ENCODE measurements at regions not wholly inside any gene's neighbourhood (a gene's known extent, or its start where the extent isn't known, plus 50 kb on each side); places are given as distances from the start of the nearest gene placed in this dataset.

DNA sequence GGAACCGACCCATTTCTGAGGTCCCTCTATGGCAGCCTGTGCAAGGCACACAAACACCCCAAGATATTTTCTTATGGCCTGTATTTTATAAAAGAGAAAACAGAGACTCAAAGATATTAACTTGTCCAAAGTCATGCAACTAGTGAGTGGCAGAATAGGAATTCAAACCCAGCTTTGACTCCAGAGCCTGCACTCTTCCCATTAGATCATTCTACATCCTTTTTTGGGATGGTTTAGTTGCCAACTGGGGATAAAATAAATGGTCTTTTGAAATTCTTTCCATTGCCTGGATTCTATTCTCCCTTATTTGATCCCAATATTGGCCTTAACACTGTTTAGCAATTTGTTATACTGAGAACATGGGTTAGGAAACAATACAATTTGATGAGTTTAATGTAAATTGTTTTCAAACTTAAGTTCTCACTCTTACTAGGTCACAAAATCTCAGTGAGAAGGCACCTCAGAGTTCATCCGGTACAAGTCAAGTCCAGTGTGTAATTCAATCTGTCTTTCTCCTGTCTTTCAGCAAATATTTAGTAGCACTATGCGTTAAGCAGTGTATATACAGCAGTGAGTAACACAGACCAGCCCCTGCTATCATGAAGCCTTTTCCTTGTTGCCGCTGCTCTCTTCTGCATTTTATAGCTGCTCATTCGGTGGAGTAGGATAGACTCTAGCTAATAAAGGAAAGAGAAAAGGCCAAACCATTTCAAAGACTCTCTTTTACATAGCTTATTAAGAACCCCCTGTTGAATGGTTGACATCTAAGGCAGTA lies 162.1 kb upstream of the IFNG-AS1 start:
- H3K27ac ChIP-seq (ENCODE audit: low read depth, low read length): peak overlapping the region; percentile 50
- H3K9me3 ChIP-seq (ENCODE audit: control insufficient read depth, insufficient read depth, low read length): no peaks in the 10 kb centered on the region
- WGBS (ENCODE audit: insufficient coverage): no CpG with 5 or more reads among the region's 5 CpGs
- H3K27me3 ChIP-seq (ENCODE audit: control insufficient read depth, insufficient read depth, low read length): no peaks in the 10 kb centered on the region
- H3K4me1 ChIP-seq (ENCODE audit: control insufficient read depth, insufficient read depth, low read length): no peaks in the 10 kb centered on the region
- no peak for DNase-seq (ENCODE audit: low read depth in 4 of 6, low spot score in 6 of 6)
- H3K36me3 ChIP-seq (ENCODE audit: control insufficient read depth, insufficient read depth, low read length): no peaks in the 10 kb centered on the region
- peak overlapping the region; percentile 6 for H3K4me3 ChIP-seq (ENCODE audit: low read depth, low read length)

DNA sequence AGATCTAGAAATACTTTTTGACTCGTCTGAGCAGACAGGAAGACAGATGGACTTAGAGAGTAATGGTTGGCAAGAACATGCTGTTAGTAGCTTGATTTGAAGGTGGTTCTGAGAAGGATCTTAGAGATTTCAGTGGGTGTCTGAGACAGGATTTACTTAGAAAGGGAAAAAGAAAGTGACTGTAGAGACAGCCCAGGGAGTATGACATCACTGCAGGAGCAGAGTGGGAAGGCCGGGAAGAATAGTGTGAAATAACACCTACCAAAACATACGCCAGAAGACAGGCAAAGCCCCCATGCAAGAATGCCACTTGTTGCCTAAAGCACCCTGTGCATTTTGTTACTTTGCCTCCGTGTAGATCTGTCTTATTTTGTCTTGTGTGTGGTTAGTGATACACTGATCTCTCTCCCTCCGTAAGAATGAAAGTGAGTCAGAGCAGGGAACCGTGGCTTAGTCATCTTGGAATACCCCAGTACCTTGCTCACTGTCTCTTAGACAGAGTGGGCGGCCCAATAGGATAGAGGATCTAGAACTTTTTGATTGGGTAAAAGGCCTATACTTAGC lies 161.3 kb upstream of the IFNG-AS1 start:
- no peaks in the 10 kb centered on the region for H3K4me1 ChIP-seq (ENCODE audit: control insufficient read depth, insufficient read depth, low read length)
- H3K4me3 ChIP-seq (ENCODE audit: low read depth, low read length): peak overlapping the region; percentile 10
- 20% methylated on average over 1 of the region's 7 CpGs for WGBS (ENCODE audit: insufficient coverage)
- no peaks in the 10 kb centered on the region for H3K9me3 ChIP-seq (ENCODE audit: control insufficient read depth, insufficient read depth, low read length)
- H3K27ac ChIP-seq (ENCODE audit: low read depth, low read length): peak overlapping the region; percentile 50
- peak in 1 of 6 donors; percentile 60 for DNase-seq (ENCODE audit: low read depth in 4 of 6, low spot score in 6 of 6)
- no peaks in the 10 kb centered on the region for H3K36me3 ChIP-seq (ENCODE audit: control insufficient read depth, insufficient read depth, low read length)
- H3K27me3 ChIP-seq (ENCODE audit: control insufficient read depth, insufficient read depth, low read length): no peaks in the 10 kb centered on the region

DNA sequence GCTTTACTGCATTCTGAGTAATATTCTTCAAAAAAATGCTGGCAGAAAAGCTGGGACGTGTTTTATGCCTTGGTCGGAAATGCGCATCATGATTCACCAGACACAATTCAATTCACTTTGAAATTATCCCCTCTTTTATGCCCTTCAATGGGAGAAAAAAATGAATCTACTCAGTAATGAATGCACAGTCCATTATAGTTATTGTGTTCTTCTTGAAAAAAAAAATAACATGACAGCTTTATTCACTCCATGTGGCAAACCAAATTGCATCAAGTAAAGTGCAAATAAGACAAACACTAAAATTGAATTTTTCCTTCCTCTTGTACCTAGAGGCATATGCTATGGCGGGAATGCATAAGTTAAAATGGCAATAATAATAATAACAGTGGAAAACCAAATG lies 159.4 kb upstream of the IFNG-AS1 start:
- Histone ChIP-seq H3K4me1 (ENCODE audit: control insufficient read depth, insufficient read depth, low read length) (no peaks in the 10 kb centered on the region), H3K27ac (ENCODE audit: low read depth, low read length) (no peak overlapping the region), H3K36me3 (ENCODE audit: control insufficient read depth, insufficient read depth, low read length) (no peaks in the 10 kb centered on the region), H3K9me3 (ENCODE audit: control insufficient read depth, insufficient read depth, low read length) (no peaks in the 10 kb centered on the region), H3K4me3 (ENCODE audit: low read depth, low read length) (no peak overlapping the region), H3K27me3 (ENCODE audit: control insufficient read depth, insufficient read depth, low read length) (no peaks in the 10 kb centered on the region)
- no CpG with 5 or more reads among the region's 4 CpGs for WGBS (ENCODE audit: insufficient coverage)
- peak in 2 of 6 donors; percentile 25 to 76 for DNase-seq (ENCODE audit: low read depth in 4 of 6, low spot score in 6 of 6)

DNA sequence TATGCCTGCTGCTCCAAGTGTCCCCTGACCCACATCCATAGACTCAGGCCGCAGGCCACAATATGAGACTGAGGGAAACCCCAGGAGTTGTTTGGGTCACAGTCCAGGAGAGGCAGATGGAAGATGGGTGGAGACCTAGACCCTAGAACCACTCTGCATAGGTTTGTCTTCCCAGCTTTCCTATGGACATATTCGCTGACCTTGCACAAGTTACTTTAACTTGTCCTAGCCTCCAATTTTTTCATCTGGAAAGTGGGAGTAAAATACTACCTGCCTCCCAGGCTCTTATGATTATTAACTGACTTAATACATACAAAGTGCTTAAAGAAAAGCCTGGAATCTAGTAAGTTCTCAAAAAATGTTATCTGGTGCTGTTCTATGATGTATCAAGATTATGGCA lies 157.1 kb upstream of the IFNG-AS1 start:
- no peak overlapping the region for H3K4me3 ChIP-seq (ENCODE audit: low read depth, low read length)
- no peaks in the 10 kb centered on the region for H3K27me3 ChIP-seq (ENCODE audit: control insufficient read depth, insufficient read depth, low read length)
- H3K27ac ChIP-seq (ENCODE audit: low read depth, low read length): no peak overlapping the region
- no peak for DNase-seq (ENCODE audit: low read depth in 4 of 6, low spot score in 6 of 6)
- peaks cover 2% of the 10 kb centered on the region for H3K9me3 ChIP-seq (ENCODE audit: control insufficient read depth, insufficient read depth, low read length)
- no peaks in the 10 kb centered on the region for H3K36me3 ChIP-seq (ENCODE audit: control insufficient read depth, insufficient read depth, low read length)
- no peaks in the 10 kb centered on the region for H3K4me1 ChIP-seq (ENCODE audit: control insufficient read depth, insufficient read depth, low read length)
- WGBS (ENCODE audit: insufficient coverage): no CpG with 5 or more reads among the region's 2 CpGs

DNA sequence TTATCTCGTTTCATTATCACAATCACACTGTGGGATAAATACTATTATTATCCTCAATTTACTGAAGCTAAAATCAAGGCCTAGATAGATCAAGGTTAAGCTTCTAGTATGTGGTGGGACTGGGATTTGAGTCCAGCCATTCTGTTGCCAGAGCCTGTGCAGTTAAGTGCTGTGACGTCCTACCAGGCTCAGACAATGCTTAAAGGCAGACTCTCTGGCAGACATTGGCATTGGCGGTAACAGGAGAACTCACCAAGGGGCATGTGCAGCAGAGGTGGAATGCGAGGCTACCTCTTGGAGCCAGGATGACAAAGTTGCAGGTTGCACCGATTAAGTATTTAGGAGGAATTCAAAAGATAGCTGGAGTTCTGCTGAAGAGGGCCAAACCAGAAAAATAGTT lies 155.6 kb upstream of the IFNG-AS1 start:
- Histone ChIP-seq H3K4me1 (ENCODE audit: control insufficient read depth, insufficient read depth, low read length) (no peaks in the 10 kb centered on the region), H3K27me3 (ENCODE audit: control insufficient read depth, insufficient read depth, low read length) (no peaks in the 10 kb centered on the region), H3K27ac (ENCODE audit: low read depth, low read length) (no peak overlapping the region), H3K36me3 (ENCODE audit: control insufficient read depth, insufficient read depth, low read length) (no peaks in the 10 kb centered on the region), H3K4me3 (ENCODE audit: low read depth, low read length) (no peak overlapping the region), H3K9me3 (ENCODE audit: control insufficient read depth, insufficient read depth, low read length) (peaks cover 4% of the 10 kb centered on the region)
- no peak for DNase-seq (ENCODE audit: low read depth in 4 of 6, low spot score in 6 of 6)
- whole genome bisulfite sequencing (ENCODE audit: insufficient coverage): 89% methylated on average over 4 of the region's 5 CpGs

DNA sequence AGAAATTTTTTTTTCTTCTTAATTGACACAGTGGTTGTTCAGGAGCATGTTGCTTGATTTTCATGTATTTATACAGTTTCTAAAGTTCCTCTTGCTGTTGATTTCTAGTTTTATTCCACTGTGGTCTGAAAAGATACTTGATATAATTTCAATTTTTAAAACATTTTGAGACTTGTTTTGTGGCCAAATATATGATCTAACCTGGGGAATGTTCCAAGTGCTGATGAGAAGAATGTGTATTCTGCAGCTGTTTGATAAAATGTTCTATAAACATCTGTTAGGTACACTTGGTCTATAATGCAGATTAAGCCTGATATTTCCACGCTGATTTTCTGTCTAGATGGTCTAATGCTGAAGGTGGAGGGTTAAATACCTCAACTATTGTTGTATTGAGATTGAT lies 151.4 kb upstream of the IFNG-AS1 start:
- Histone ChIP-seq H3K36me3 (ENCODE audit: control insufficient read depth, insufficient read depth, low read length) (no peaks in the 10 kb centered on the region), H3K4me1 (ENCODE audit: control insufficient read depth, insufficient read depth, low read length) (no peaks in the 10 kb centered on the region), H3K27me3 (ENCODE audit: control insufficient read depth, insufficient read depth, low read length) (no peaks in the 10 kb centered on the region), H3K27ac (ENCODE audit: low read depth, low read length) (no peak overlapping the region), H3K4me3 (ENCODE audit: low read depth, low read length) (no peak overlapping the region), H3K9me3 (ENCODE audit: control insufficient read depth, insufficient read depth, low read length) (peaks cover 7% of the 10 kb centered on the region)
- no peak for DNase-seq (ENCODE audit: low read depth in 4 of 6, low spot score in 6 of 6)
- no CpG with 5 or more reads among the region's 1 CpG for WGBS (ENCODE audit: insufficient coverage)

DNA sequence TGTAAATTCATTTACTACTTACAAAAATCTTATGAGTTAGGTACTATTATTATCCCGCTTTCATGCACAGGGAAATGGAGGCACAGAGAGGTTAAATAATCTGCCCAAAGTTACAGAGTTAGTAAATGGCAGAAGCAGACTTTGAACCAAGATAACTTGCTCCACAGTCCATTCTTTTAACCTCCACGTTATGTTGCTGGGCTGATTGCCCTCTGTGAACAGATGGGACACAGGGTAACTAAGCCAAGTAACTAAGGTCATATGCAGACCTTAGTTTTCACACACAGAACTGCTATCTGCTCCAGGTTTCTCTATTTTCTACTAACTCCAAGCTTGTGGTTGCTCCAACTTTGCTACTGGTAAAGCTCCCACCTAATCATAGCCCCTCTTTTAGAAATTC lies 147.1 kb upstream of the IFNG-AS1 start:
- 75% methylated on average over 1 of the region's 2 CpGs for WGBS (ENCODE audit: insufficient coverage)
- no peak for DNase-seq (ENCODE audit: low read depth in 4 of 6, low spot score in 6 of 6)
- Histone ChIP-seq H3K4me3 (ENCODE audit: low read depth, low read length) (no peak overlapping the region), H3K27me3 (ENCODE audit: control insufficient read depth, insufficient read depth, low read length) (no peaks in the 10 kb centered on the region), H3K9me3 (ENCODE audit: control insufficient read depth, insufficient read depth, low read length) (peaks cover 5% of the 10 kb centered on the region), H3K36me3 (ENCODE audit: control insufficient read depth, insufficient read depth, low read length) (no peaks in the 10 kb centered on the region), H3K4me1 (ENCODE audit: control insufficient read depth, insufficient read depth, low read length) (no peaks in the 10 kb centered on the region), H3K27ac (ENCODE audit: low read depth, low read length) (no peak overlapping the region)

DNA sequence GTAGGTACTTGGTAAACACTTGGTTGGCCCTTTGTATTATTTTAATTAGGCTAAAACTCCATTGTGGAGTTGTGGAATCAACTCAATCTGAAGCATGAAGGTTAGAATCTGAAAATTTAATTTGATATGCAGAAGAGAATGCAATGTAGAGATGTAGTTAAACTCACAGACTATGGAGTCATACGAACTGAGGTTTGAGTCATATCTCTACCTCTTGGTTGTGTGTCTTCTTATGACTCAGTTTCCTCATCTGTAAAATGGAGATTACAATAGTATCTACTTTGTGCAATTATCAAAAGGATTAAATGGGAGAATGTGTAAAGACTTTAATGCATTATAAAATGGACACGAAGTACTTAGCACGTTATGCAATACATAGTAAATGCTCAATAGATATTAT lies 146.0 kb upstream of the IFNG-AS1 start:
- no peaks in the 10 kb centered on the region for H3K4me1 ChIP-seq (ENCODE audit: control insufficient read depth, insufficient read depth, low read length)
- H3K9me3 ChIP-seq (ENCODE audit: control insufficient read depth, insufficient read depth, low read length): peaks cover 3% of the 10 kb centered on the region
- no peak overlapping the region for H3K4me3 ChIP-seq (ENCODE audit: low read depth, low read length)
- H3K27me3 ChIP-seq (ENCODE audit: control insufficient read depth, insufficient read depth, low read length): no peaks in the 10 kb centered on the region
- no peak for DNase-seq (ENCODE audit: low read depth in 4 of 6, low spot score in 6 of 6)
- no CpG with 5 or more reads among the region's 3 CpGs for WGBS (ENCODE audit: insufficient coverage)
- H3K36me3 ChIP-seq (ENCODE audit: control insufficient read depth, insufficient read depth, low read length): no peaks in the 10 kb centered on the region
- no peak overlapping the region for H3K27ac ChIP-seq (ENCODE audit: low read depth, low read length)

DNA sequence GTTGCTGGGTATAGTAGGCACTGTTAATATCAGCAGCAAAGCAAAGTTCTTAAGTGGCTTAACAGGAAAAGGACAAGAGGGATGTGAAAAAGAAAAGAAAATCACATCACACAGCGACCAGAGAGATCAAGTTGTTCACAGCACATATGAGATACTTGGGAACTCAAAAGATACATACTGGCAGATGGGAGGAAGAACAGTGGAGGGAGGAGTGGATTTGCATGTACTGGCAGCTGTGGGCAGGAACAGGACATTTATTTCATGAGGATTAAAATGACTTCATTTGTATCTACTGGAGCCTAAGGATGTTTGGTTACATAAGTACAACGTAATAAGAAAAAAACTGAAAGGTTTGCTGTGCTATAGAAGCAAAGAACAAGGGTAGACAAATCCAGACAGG lies 136.5 kb upstream of the IFNG-AS1 start:
- H3K4me1 ChIP-seq (ENCODE audit: control insufficient read depth, insufficient read depth, low read length): no peaks in the 10 kb centered on the region
- 75% methylated on average over 1 of the region's 2 CpGs for WGBS (ENCODE audit: insufficient coverage)
- no peak overlapping the region for H3K27ac ChIP-seq (ENCODE audit: low read depth, low read length)
- H3K36me3 ChIP-seq (ENCODE audit: control insufficient read depth, insufficient read depth, low read length): no peaks in the 10 kb centered on the region
- H3K27me3 ChIP-seq (ENCODE audit: control insufficient read depth, insufficient read depth, low read length): no peaks in the 10 kb centered on the region
- H3K4me3 ChIP-seq (ENCODE audit: low read depth, low read length): no peak overlapping the region
- no peak for DNase-seq (ENCODE audit: low read depth in 4 of 6, low spot score in 6 of 6)
- H3K9me3 ChIP-seq (ENCODE audit: control insufficient read depth, insufficient read depth, low read length): no peaks in the 10 kb centered on the region

DNA sequence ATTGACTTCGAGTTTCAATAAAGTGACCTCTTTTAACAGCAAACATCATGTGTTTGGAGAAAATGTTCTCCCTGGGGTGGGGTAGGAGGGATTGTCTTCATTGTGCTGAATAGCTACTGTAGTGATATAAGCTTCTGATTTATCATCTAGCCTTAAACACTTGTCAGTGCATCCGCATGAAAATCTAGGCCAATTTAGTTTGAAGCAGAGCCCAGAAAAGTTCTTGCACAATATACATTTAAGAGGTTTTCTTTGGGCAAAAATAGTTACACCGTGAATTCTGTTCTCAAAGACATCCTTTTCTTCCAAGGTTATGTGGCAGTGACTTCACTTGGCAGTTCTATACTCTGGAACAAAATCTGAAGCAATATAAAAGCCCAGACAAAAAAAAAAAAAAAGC lies 136.0 kb upstream of the IFNG-AS1 start:
- Histone ChIP-seq H3K27ac (ENCODE audit: low read depth, low read length) (no peak overlapping the region), H3K36me3 (ENCODE audit: control insufficient read depth, insufficient read depth, low read length) (no peaks in the 10 kb centered on the region), H3K9me3 (ENCODE audit: control insufficient read depth, insufficient read depth, low read length) (no peaks in the 10 kb centered on the region), H3K4me1 (ENCODE audit: control insufficient read depth, insufficient read depth, low read length) (no peaks in the 10 kb centered on the region), H3K27me3 (ENCODE audit: control insufficient read depth, insufficient read depth, low read length) (no peaks in the 10 kb centered on the region), H3K4me3 (ENCODE audit: low read depth, low read length) (no peak overlapping the region)
- no CpG with 5 or more reads among the region's 3 CpGs for WGBS (ENCODE audit: insufficient coverage)
- peak in 1 of 6 donors; percentile 76 for DNase-seq (ENCODE audit: low read depth in 4 of 6, low spot score in 6 of 6)

All from spinal cord (tissue), 9 donors.